HG03039 (cell line): ENCODE measurements at regions not wholly inside any gene's neighbourhood (a gene's known extent, or its start where the extent isn't known, plus 50 kb on each side); places are given as distances from the start of the nearest gene placed in this dataset.
A peak's percentile ranks its signal among the peaks of the same experiment; 100 is the strongest.

Experiments
- ATAC-seq: cut with Tn5 transposase; IDR thresholded peaks from one replicate; pipeline ENCODE4 v1.9.1; 2021; ENCODE audit warnings: mild to moderate bottlenecking, moderate library complexity; ENCODE audit not compliant: unreplicated experiment

DNA sequence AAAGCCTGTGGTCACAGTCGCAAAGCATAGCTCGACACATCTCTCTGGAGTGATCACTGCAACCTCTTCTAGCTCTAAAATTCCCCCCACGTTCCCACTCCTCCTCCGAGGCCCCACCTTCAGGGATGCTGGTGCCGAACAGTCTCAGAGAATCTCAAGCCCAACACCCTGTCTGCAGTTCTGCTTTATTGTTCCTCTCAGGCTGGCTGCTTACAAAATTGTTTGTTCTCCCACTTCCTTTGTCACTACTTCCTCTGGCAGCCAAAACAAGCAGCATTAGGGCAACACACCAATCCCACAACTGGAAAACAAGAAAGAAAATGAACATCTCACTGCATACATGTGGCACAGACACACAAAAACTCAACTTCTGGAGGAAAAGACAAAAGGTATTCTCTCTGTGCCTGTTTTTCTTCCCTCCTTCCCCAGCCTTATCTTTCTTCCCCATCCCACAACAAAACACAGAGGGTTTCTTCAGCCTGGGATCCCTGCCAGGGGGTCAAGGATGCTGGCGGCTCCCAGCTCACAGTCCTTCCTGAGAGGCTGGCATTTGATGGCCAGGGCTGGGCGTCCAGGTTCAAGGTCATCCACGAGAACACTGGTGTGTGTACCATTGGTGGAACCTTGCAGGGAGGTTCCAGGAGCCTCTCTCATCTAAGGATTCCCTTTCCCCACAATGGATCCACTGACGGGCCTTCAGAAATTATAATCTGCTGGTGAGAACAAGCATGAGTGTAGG, 108.4 kb downstream of the TMCO5A start:
- ATAC-seq = no peak

DNA sequence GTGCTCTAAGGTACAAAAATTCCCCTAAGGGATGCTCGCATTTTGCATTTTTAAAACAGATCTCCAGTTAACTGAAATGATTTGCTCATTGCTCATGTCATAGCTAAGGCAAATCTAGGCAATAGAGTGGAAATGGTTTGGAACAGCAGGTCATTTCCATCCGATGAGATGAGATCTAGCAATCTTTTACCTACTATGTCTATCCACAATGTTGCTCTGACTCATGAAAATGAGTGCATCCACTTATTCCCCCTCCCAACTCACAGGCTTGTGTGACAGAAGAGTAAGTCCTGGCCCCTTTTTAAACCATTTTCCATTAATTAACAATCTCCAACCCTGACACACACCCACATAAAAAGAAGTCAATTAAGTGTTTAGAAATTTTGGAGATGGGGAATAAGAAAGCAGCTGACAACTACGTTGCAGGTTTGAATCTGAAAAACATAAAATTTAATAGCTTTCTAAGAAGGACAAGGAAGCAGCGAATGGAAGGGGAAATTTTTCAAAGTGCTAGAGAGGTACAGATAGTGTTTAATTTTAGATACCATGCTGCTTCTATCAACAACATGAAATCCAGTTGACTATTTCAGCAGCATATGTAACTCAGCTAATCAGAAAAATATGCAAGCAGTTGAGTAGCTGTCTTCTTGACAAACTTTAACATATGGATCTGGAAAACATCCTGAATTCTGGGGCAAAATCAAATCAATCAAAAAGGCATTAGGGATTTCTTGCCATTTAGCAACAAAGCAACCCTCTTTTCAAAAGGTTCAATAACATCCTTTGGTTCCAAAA, 112.0 kb downstream of the TMCO5A start:
- ATAC-seq = no peak

DNA sequence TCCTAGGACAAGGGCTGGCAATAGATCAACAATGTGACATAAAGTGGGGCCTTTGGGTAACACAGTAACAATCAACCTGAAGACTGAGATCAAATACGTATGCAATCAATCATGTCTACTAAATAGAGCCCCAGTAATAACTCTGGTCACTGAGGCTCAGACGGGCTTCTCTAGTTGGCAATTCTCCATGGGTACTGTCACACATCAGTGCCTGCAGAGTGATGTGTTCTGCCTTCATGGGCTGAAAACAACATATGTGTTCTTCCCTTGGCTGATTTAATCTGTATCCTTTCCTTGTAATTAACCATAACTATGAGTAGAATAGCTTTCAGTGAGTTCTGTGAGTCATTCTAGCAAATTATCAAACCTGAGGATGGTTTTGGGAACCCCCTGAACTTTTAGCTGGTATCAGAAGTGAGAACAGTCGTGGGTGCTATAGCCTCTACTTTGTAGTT, 113.6 kb downstream of the TMCO5A start:
- ATAC-seq = peak; percentile 59

DNA sequence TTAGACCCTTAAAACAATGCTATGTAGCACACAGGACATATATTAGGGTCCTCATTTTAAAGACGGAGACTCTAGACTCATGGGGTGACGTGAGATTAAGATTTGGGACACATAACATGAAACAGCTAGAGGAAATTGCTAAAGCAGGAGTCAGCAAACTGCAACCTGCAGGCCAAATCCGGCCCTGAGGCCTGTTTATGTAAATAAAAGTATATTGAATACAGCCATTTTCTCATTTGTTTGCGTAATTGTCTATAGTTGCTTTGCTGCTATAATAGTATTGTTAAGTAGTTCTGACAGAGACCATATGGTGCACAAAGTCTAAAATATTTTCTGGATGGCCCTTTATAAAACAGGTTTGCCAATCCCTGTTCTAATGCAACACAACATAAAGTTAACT, 115.5 kb downstream of the TMCO5A start:
- ATAC-seq = no peak

DNA sequence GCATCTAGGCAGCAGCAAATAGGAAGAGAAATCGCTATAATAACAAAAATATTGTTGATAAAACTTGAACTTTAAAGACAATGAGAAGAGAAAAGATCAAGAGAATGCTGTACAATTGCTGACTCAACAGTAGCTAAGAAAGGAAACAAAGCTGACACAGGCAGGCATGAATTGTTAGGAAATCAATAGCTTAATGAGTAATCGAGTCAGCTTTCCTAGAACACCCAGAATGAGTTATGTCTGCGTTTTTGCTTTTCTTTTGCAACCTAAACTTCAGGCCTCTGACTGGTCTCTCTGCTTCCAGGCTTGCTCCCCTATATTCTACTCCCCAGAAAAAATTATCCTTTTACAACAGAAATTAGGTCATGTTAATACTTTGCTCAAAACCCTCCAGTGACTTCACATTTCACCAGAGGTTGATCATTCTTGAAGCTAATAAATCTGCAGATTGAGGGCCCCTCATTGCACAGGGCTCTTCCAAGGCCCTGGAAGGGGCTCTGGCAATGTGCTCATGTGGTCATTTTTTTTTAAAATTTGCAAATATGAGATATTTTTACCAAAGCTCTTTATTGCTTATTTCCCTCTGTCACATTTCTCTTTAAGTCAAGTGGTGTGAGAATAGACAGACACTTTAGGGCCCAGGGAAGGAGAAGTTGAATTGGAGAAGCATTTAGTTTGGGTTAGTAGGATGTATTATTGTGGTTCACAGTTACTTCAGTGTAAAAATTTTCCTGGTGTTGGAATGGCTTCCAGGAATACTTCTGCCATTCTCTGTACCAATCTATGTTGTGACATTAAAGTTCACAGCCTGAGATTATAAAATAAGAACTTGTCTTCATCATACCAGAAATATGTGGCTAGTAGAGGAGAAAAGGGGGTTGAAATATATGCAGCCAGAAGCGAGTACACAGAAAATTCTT, 116.3 kb downstream of the TMCO5A start:
- no peak for ATAC-seq

DNA sequence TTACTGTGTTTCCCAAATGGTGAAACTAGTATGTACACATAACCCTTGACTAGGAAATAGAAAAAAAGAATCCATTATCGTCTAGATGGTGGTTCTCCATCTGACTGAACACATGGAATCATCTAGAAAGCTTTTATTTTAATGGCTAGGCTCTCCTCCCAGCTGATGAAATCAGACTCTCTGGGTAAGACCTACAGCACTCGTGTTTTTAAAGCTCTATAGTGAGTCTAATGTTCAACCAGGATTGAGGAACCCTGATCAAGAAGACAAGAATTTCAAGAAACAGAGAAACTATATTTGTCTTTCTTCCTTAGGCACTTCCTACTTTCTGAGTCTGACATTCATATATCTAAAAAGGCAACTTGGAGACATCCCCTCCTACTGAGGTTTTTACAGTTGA, 118.8 kb downstream of the TMCO5A start:
- no peak for ATAC-seq

DNA sequence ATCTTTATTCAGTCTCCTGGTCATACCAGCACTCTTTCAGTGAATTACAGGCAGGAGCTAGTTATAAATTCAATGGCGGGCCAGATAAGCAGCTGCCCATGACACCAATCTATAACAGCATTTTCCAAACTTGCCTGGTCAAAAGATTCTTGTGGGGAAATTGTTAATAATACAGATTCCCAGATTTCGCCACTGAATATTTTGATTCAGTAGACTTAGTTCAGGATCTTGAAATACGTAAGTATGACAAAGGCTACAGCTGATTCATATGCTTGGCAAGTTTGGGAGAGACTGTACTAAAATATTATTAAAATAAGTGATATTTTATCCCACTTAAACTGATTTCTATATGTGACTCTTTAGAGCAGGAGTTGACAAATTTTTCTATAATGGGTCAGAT, 119.3 kb downstream of the TMCO5A start:
- ATAC-seq = no peak

DNA sequence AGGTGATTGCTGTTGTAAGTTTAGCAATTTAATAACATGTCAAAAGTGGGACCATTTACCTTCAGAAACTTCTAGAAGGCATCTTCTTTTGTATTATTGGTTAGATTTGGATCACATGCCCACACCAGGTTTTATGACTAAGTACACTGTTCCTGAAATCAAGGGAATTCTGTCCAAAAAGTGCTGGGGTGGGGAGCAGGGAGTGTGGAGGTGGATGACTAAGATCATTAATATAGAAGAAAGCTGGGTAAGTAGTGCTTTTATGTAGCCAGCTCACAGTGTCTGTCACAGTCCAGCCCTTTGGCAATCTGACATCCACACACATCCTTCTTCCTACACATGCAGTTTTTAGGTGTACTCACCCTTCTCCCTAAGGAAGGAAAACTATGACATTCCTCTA, 120.0 kb downstream of the TMCO5A start:
- no peak for ATAC-seq

DNA sequence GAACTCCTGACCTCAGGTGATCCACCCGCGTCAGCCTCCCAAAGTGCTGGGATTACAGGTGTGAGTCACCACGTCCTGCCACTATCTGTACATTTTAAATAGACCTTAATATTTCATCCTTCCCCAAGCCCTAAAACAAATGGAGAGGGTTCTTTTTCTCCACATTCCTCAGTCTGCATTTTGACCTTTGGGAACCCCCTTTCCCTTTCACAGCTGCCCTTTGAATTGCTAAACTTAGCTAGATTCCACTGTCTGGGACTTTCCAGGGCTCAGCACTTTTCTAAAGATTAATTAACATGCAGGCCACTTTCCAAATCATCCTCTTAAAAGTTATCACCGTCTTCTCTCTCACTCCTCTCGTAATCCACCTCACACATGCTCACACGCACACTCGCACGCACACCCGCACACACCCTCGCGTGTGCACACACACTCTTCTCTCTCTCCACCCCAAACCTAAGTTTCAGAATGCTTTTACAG, 124.2 kb downstream of the TMCO5A start:
- ATAC-seq = no peak

DNA sequence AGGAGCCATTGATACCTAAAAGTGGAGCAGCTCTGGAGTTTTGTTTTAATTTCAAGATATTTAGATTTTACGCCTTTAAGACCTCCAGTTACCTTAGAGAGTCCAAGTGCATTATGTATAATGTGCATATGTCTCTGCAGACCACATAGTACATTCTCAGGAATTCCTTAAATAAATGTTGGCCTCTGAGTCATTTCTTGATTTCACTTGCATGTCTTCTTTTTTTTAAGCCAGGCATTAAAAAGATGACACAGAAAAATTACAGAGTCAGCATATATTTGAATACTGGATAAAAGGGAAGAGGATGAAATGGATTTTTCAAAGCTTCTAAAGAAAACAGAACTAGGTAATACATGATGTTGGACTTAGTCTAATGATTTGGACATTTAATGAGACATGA, 125.2 kb downstream of the TMCO5A start:
- no peak for ATAC-seq

DNA sequence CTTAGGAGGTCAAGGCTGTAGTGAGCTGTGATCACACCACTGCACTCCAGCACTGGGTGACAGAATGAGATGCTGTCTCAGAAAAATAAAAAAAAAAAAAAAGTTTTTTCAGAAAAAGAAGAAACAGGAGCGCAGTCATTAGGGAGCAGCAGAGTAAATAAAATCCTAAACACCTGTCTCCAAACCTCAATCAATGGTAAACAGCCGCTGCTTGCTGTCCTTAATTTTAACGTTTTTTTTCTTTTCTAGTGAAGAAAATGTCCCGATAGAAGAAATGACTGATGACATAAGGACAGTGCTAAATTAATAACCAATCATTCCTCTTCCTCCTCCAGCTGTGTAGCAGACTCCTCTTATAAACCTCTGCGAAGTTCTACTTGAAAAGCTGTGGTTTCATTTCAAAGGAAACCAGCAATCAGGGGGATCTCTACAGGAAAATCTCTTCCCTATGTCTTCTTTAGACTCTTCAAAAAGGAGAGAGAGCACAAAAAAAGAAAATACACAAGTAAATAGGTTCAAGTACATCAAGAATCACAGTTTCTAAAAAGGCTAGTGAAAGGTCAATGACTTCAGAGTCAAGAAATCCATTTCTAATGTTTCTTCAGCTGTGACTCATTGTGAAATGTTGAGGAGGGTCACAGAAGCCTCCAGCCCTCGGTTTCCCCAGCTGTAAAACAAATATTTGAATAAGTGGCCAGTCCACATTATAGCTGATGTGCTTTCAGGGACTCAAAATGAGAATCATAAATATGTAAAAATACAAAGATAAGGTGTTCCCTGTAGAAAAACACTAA, 127.6 kb downstream of the TMCO5A start:
- ATAC-seq = no peak

DNA sequence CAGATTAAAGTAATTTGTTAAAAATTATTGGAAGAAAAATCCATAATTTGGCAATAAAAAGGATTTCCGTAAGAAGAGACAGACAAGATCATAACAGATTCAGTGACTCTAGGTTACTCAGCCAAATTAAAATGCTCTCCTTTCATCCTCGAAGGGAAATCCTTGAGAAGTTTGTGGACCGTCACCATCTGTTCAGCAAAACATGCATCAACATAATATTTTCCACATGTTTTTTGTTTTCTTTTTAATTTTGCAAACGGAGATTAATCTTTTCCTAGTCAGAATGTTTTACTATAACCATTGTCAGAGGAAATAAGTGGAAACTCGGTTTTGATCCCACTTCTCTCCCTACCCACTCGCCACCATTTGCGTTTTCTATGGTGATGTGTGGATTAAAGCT, 128.3 kb downstream of the TMCO5A start:
- no peak for ATAC-seq

DNA sequence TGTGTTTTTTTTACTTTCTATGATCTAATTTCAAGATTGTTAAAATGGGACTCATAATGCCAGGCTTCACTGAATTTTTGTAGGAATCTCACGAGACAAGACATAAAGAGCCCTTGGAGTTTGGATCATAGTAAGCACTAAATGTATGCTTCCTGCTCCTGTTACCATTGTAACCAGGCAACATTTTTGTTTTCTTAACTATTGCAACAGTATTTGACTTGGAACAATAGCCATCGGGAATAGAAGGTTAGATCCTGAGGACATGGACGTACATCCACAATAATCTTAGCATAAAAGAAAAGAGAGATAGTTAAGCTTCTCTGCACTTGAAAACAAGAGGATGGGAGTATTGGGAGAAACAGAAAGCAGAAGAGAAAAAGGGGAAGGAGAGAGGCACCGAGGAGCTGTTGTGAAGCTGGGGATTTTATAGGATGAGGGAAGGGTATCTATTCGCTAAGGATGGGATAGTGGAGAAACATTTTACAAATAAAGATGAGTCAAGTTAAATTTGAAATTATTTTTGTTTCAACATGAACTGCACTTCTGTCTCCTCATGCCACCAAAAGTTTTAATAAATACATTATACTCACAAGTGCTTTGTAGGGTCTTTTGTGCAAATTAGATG, 131.4 kb downstream of the TMCO5A start:
- ATAC-seq = no peak

DNA sequence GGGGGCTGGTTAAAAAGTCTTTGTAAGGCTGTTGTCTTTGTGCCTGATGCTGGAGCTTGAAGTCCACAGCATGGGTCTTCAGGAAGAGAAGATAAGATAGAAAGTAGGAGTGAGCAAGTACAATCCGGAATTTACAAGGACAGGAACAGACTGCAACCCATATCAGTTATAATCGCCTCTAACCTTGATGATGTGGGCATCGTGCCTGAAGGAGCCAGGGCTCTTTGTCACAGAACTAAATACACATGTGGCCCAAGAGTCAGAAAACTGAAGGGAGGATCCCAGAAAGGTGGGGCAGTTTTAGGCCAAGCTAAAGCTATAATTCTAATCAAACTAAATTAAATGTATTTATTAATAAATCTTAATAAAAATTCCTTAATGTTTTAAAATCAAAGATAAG, 132.2 kb downstream of the TMCO5A start:
- no peak for ATAC-seq

DNA sequence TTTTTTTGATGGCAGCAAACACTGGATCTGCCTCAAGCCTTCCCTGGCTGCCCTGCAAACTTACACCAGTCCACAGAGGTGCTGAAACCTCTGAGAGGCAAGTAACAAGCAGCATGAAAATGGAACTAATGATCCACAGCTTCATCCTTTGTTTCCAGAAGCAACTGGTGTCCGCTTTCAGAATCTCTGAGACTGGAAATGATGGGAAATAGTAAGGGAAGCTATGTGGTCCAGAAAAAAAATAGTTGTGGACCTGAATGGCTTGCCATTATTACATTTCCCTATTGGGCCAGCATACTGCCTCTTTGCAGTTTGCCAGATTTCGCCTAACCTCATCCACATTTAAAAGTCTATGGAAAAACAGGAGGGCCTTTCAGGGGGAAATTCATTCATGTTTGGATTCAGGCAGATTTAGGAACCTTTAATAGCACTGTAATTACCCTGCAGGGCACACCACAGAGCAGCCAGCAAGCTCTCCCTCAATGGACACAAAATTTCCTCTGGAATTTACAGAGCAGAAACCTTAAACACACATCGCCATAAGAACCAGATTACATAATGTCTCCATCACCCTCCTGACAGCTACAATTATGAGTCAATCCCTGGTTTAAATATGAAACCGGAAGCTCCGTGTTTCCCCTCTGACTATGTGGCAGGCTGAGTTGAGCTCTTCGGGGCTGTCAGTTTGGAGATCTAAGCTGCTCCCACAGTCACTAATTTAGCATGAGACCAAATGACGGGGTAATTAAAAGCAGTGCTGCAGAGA, 134.4 kb downstream of the TMCO5A start:
- peak; percentile 71 for ATAC-seq

DNA sequence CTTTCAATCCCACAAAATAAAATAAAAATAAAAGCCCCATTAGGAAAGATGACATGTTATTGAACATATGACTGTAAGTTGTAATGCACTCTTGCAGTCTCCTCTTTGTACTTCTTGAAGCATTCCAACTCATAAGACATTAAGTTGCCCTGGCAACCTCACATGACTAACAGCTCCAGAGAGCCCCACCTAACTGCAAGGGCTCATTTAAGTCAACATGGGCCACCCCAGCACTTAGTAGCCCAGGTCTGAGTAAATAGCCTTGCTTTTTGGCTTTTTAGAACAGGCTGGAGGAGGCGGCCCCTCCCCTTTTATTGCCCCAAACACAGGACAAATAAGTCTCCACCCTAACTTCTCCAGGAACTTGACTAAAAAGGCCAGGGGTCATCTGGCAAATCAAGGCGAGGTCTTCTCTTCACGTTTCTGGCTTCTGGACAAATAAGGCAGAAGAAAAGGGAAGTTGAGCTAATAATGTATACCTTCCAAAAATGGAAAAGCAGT, 135.1 kb downstream of the TMCO5A start:
- ATAC-seq = no peak

DNA sequence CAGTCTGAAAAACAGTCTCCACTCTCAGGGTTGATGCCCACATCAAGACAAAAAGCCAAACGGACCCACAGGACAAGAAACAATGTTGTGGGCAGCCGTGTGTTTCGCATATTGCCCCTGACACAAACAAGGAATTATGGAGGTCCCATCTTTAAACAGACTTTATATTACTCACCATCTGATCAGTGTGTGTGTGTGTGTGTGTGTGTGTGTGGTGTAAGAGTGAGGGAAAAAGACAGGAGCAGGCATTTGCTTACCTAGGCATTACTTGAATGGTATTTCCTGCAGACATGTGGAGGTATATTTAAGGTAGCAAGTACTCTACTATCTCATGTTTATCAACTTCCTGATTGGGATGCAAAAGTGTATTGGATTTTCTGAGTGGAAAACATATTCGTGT, 136.3 kb downstream of the TMCO5A start:
- no peak for ATAC-seq

DNA sequence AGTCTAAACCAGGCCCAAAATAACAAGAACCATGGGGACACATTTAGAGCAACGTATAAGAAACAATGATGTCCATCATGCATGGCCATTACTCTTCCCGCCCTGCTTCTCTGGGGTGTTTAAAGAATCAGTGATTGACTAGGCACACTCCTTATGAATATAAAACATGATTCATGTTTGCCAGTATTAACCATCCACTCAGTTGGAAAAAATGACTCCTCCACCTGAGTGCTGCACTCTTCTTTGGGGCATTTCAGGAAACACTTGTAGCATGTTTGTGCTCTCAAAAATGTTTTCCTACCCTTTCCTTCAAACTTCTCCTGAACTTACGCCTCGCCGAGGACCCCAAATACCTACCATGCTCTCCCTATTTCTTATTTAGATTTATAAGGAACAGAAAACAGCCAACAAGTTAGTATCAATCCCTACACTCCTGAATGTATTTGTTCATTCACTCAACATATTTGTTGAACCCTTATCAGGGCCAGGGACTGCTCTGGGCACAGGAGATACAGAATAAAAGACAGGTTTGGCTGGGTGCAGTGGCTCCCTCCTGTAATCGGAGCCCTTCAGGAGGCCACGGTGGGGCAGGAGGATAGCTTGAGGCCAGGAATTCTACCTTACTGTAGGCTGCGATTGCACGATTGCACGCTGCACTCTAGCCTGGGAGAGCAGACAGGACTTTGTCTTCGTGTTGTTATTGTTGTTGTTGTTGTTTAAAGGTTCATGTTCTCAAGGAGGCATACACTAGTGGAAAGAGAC, 137.0 kb downstream of the TMCO5A start:
- no peak for ATAC-seq
